Transverse colon (tissue), 4 donors: ENCODE measurements at regions not wholly inside any gene's neighbourhood (a gene's known extent, or its start where the extent isn't known, plus 50 kb on each side); places are given as distances from the start of the nearest gene placed in this dataset.

Experiments
- DNase-seq: peaks from one replicate; pipeline ENCODE4 v3.0.0-alpha.2; 2019
- H3K27ac ChIP-seq, 4 donors: fragments of 200-600 bp; sonication (generic); 2 replicates each; pipeline ENCODE4 v1.5.1; 2016 to 2018; ENCODE audit warnings: inconsistent platforms in 4 of 4
- H3K27me3 ChIP-seq: fragments of 200-600 bp; sonication (generic); 2 replicates; pipeline ENCODE4 v1.5.1; 2017; ENCODE audit warnings: inconsistent platforms
- H3K36me3 ChIP-seq, 4 donors: fragments of 200-600 bp; sonication (generic); 2 replicates each; pipeline ENCODE4 v1.5.1; 2017 to 2019; ENCODE audit warnings: inconsistent platforms in 4 of 4
- H3K4me1 ChIP-seq, 4 donors: fragments of 200-600 bp; sonication (generic); 2 replicates each; pipeline ENCODE4 v1.5.1; 2017 to 2020; ENCODE audit warnings: inconsistent platforms in 4 of 4
- H3K4me3 ChIP-seq, 4 donors: fragments of 200-600 bp; sonication (generic); 1 replicate in 1 of 4; 2 replicates in 3 of 4; pipeline versions ENCODE4 v1.5.1 to v1.6.1; 2017 to 2019; ENCODE audit warnings: inconsistent platforms in 4 of 4
- H3K9me3 ChIP-seq, 2 donors: fragments of 200-600 bp; sonication (generic); 2 replicates each; pipeline ENCODE4 v1.5.1; 2017 to 2019; ENCODE audit warnings: inconsistent platforms in 2 of 2
- EP300 ChIP-seq: sonication (generic); formaldehyde crosslinking; IDR thresholded peaks from one replicate; pipeline ENCODE4 v1.6.1; 2017; ENCODE audit warnings: antibody characterized with exemption, low read depth
- POLR2A ChIP-seq: fragments of 450-650 bp; IDR thresholded peaks from one replicate; pipeline ENCODE4 v1.6.1; 2016; ENCODE audit warnings: antibody characterized with exemption, mild to moderate bottlenecking, moderate library complexity
- POLR2AphosphoS5 ChIP-seq, 3 donors: sonication (generic); formaldehyde crosslinking; IDR thresholded peaks; one replicate each; pipeline ENCODE4 v1.6.1; 2016; ENCODE audit warnings: antibody characterized with exemption in 3 of 3
- WGBS, 2 donors: methylation state at CpG; one replicate each; pipeline ENCODE4 v1.1.5; 2018; ENCODE audit warnings: low coverage in 1 of 2; 5-methylcytosine and 5-hydroxymethylcytosine counted together
- in situ Hi-C, 4 donors: fragments of 200-750 bp; cut with MboI; loops; one replicate each; pipeline versions ENCODE4 v1.15.0 to v1.15.1; 2017; ENCODE audit warnings: low sequenced_read_pairs in 3 of 4, low pct_ligation_motif_present in 1 of 4, low pct_unique_long_range_greater_than_20kb in 1 of 4
- intact Hi-C: fragments of 100-400 bp; cut with DNase I; formaldehyde crosslinking; loops from one replicate; pipeline ENCODE4 v1.15.1; 2023; ENCODE audit warnings: low total_unique reads
- TF ChIP-seq, protein P1 (sequence below), 5 experiments: fragments of 200-600 bp in 3 of 5; fragments of 450-650 bp in 2 of 5; sonication (generic) in 3 of 5; IDR thresholded peaks; 1 replicate in 2 of 5; 2 replicates in 3 of 5; pipeline ENCODE4 v1.5.1; 2016 to 2017; ENCODE audit warnings: antibody characterized with exemption in 5 of 5, inconsistent platforms in 3 of 5, mild to moderate bottlenecking in 2 of 5, moderate library complexity in 1 of 5

DNA sequence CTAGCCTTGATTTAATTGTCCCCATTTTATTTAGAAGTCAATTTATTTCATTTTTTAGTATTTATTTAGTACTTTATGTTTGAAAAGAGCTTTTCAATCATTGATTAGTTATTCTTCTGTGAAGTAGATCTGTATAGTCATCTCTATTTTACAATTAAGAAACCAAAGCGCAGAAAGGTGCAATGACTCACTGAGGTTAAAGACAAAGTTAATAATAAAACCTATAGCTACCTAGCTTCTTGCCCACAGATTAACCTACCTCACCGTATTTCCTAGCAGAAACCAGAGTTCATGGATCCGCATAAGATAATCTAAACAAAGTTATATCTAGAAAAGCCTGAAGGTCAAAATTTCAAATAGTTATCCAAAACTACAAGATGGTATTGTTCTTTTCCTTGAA is 176.4 kb downstream of the GRIN2B start:
- no peaks in the 10 kb centered on the region for H3K9me3 ChIP-seq
- intact Hi-C loops, result no loop called here
- TF ChIP-seq POLR2AphosphoS5 (IDR thresholded peaks at IDR 0.05), result no peak
- DNase-seq, result no peak
- 53 to 62% methylated on average over 3 of the region's 3 CpGs for WGBS, 2 donors
- no peak overlapping the region for H3K4me3 ChIP-seq
- H3K27ac ChIP-seq, result no peak overlapping the region
- in situ Hi-C loops, result no loop called here
- H3K27me3 ChIP-seq, result no peaks in the 10 kb centered on the region
- H3K4me1 ChIP-seq, result no peaks in the 10 kb centered on the region
- no peaks in the 10 kb centered on the region for H3K36me3 ChIP-seq

DNA sequence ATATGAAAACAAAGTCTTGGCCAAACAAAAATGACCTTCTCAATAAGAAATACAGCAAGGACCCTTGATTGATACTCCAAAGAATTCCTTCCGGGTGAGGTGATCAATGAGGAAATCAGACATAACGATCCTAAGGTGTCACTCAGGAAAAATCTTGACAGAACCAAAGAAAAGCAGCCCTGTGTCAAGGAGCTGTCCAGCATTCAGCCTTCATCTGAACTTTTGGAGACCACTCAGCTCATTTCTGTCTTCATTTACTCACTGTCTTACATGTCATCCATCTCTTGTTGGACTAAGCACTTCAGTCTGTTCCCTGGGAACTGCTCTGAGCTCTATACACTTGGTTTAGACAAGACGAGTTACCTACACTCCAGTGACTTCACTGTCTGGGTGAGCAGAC is 179.9 kb downstream of the GRIN2B start:
- Histone ChIP-seq H3K4me3 (no peak overlapping the region), H3K9me3 (no peaks in the 10 kb centered on the region), H3K4me1 (no peaks in the 10 kb centered on the region), H3K27me3 (no peaks in the 10 kb centered on the region), H3K36me3 (no peaks in the 10 kb centered on the region), H3K27ac (no peak overlapping the region)
- 85 to 87% methylated on average over 3 of the region's 3 CpGs for WGBS, 2 donors
- TF ChIP-seq POLR2AphosphoS5 (IDR thresholded peaks at IDR 0.05), result no peak
- no peak for TF ChIP-seq EP300
- TF ChIP-seq POLR2A, result no peak
- DNase-seq, result no peak
- intact Hi-C loops (no loop called here), in situ Hi-C loops (no loop called here)

DNA sequence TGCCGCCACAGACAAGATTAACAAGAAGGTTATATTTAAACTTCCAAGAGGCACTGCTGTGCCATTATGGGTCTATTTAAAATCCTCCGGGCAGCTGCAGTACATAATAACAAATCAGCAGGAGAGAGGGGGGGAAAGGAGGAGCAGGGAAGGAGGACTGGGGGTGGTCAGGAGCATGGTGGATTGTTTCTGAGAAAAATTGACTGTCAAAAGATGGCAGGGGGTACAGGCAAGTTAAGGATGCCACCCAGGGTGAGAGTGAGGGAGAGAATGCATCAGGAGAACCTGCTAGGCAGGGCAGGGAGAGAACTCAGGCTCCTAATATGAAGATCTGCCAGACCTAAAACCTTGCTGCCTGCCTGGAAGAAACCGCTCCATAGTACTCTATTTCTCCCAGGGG is 181.8 kb downstream of the GRIN2B start:
- Histone ChIP-seq H3K27me3 (no peaks in the 10 kb centered on the region), H3K27ac (no peak overlapping the region), H3K4me3 (no peak overlapping the region), H3K9me3 (no peaks in the 10 kb centered on the region), H3K4me1 (no peaks in the 10 kb centered on the region), H3K36me3 (no peaks in the 10 kb centered on the region)
- intact Hi-C loops (no loop called here), in situ Hi-C loops (no loop called here)
- WGBS, 2 donors, result 43 to 48% methylated on average over 1 to 3 of the region's 3 CpGs
- DNase-seq, result no peak
- no peak for TF ChIP-seq EP300
- no peak for TF ChIP-seq POLR2A
- TF ChIP-seq, protein P1, sequence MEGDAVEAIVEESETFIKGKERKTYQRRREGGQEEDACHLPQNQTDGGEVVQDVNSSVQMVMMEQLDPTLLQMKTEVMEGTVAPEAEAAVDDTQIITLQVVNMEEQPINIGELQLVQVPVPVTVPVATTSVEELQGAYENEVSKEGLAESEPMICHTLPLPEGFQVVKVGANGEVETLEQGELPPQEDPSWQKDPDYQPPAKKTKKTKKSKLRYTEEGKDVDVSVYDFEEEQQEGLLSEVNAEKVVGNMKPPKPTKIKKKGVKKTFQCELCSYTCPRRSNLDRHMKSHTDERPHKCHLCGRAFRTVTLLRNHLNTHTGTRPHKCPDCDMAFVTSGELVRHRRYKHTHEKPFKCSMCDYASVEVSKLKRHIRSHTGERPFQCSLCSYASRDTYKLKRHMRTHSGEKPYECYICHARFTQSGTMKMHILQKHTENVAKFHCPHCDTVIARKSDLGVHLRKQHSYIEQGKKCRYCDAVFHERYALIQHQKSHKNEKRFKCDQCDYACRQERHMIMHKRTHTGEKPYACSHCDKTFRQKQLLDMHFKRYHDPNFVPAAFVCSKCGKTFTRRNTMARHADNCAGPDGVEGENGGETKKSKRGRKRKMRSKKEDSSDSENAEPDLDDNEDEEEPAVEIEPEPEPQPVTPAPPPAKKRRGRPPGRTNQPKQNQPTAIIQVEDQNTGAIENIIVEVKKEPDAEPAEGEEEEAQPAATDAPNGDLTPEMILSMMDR (IDR thresholded peaks at IDR 0.05), result no peak
- no peak for TF ChIP-seq POLR2AphosphoS5 (IDR thresholded peaks at IDR 0.05)

DNA sequence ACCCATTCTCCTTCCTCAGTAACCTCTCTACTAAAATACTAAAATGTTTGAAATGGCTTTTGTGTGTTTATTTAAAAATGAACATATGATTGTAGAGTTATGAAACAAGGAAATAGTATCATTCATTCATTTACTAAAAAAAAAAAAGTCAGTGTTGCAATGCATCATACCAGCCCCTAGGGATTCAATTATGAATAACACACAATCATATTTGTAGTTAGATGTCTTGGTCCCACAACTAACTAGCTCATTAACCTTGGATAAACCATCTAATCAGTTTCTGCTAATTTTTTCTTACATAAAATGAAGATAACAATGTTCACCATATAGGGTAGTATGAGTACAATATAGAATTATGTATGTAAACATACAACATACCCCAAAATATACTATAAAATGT is 183.2 kb downstream of the GRIN2B start:
- Histone ChIP-seq H3K36me3 (no peaks in the 10 kb centered on the region), H3K27ac (no peak overlapping the region), H3K9me3 (no peaks in the 10 kb centered on the region), H3K27me3 (no peaks in the 10 kb centered on the region), H3K4me3 (no peak overlapping the region), H3K4me1 (no peaks in the 10 kb centered on the region)
- in situ Hi-C loops (no loop called here), intact Hi-C loops (no loop called here)
- no peak for DNase-seq
- TF ChIP-seq POLR2A, result no peak
- TF ChIP-seq, protein P1 (IDR thresholded peaks at IDR 0.05), result no peak
- TF ChIP-seq POLR2AphosphoS5 (IDR thresholded peaks at IDR 0.05), result no peak
- no peak for TF ChIP-seq EP300

DNA sequence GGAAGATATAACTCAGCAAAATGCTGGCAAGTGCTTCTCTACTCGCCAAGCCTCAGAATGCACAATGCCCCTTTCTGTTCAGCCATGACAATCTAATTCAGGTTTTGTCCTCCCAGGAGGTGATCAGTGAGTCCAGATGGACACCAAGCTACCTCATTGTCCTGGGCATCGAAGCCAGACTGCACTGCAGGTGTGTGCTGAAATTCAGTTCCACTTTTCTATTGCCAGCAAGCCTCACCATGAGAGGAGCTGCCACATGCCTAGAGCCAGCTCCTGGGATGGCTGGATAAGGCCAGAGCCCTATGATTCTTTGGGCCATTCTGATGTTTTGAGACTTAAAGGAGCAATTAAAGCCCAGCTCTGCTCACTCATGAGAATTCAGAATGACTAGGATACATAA is 186.7 kb downstream of the GRIN2B start:
- Histone ChIP-seq H3K36me3 (no peaks in the 10 kb centered on the region), H3K4me3 (no peak overlapping the region), H3K27me3 (no peaks in the 10 kb centered on the region), H3K27ac (no peak overlapping the region), H3K9me3 (no peaks in the 10 kb centered on the region), H3K4me1 (no peaks in the 10 kb centered on the region)
- TF ChIP-seq EP300, result no peak
- no peak for TF ChIP-seq POLR2AphosphoS5 (IDR thresholded peaks at IDR 0.05)
- TF ChIP-seq, protein P1 (IDR thresholded peaks at IDR 0.05), result no peak
- no peak for TF ChIP-seq POLR2A
- intact Hi-C loops, result no loop called here
- in situ Hi-C loops, result no loop called here
- WGBS, 2 donors, result 67 to 75% methylated on average over 1 to 2 of the region's 2 CpGs
- no peak for DNase-seq
